Ovary (tissue), 3 donors: ENCODE measurements at regions not wholly inside any gene's neighbourhood (a gene's known extent, or its start where the extent isn't known, plus 50 kb on each side); places are given as distances from the start of the nearest gene placed in this dataset.

Source experiments
- EP300 ChIP-seq: sonication (generic); formaldehyde crosslinking; IDR thresholded peaks from one replicate; pipeline ENCODE4 v1.6.1; 2017; ENCODE audit warnings: antibody characterized with exemption
- TF ChIP-seq, protein P1 (sequence below), 3 donors: fragments of 450-650 bp in 2 of 3; fragments of 200-600 bp in 1 of 3; IDR thresholded peaks; one replicate each; pipeline versions ENCODE4 v1.5.1 to v1.8.0; 2016 to 2022; ENCODE audit warnings: antibody characterized with exemption in 3 of 3, mild to moderate bottlenecking in 1 of 3
- donor health status: DM: no; HTN: no; CAD: no.

- no peak for TF ChIP-seq EP300
- TF ChIP-seq, protein P1, sequence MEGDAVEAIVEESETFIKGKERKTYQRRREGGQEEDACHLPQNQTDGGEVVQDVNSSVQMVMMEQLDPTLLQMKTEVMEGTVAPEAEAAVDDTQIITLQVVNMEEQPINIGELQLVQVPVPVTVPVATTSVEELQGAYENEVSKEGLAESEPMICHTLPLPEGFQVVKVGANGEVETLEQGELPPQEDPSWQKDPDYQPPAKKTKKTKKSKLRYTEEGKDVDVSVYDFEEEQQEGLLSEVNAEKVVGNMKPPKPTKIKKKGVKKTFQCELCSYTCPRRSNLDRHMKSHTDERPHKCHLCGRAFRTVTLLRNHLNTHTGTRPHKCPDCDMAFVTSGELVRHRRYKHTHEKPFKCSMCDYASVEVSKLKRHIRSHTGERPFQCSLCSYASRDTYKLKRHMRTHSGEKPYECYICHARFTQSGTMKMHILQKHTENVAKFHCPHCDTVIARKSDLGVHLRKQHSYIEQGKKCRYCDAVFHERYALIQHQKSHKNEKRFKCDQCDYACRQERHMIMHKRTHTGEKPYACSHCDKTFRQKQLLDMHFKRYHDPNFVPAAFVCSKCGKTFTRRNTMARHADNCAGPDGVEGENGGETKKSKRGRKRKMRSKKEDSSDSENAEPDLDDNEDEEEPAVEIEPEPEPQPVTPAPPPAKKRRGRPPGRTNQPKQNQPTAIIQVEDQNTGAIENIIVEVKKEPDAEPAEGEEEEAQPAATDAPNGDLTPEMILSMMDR (IDR thresholded peaks at IDR 0.05) = no peak
Observed at GRCh38 chr3:132161608-132162007, 126.8 kb upstream of the CPNE4 start.
